ENCODE measurements at regions not wholly inside any gene's neighbourhood (a gene's known extent, or its start where the extent isn't known, plus 50 kb on each side); places are given as distances from the start of the nearest gene placed in this dataset.

GRCh38 chr14:51335531-51335930, 95.5 kb downstream of the TMX1 start (continued):
- no peak for TF ChIP-seq USF2 (IDR thresholded peaks at IDR 0.05; ENCODE audit: low read length)
- no peak for TF ChIP-seq RFX5 (IDR thresholded peaks at IDR 0.05; ENCODE audit: borderline replicate concordance, low read depth, low read length)
- no peak for TF ChIP-seq YY1 (IDR thresholded peaks at IDR 0.05; ENCODE audit: low read depth, low read length)

All from H1 (cell line).